HG03457 (cell line): ENCODE measurements at regions not wholly inside any gene's neighbourhood (a gene's known extent, or its start where the extent isn't known, plus 50 kb on each side); places are given as distances from the start of the nearest gene placed in this dataset.

Source experiments
- ATAC-seq: cut with Tn5 transposase; IDR thresholded peaks from one replicate; pipeline ENCODE4 v1.9.1; 2021; ENCODE audit warnings: moderate number of reproducible peaks; ENCODE audit not compliant: unreplicated experiment

GRCh38 chr5:93120771-93121170 lies 460.2 kb downstream of the NR2F1-AS1 start:
- ATAC-seq: no peak

GRCh38 chr5:93120051-93120450 lies 461.0 kb downstream of the NR2F1-AS1 start:
- no peak for ATAC-seq

DNA sequence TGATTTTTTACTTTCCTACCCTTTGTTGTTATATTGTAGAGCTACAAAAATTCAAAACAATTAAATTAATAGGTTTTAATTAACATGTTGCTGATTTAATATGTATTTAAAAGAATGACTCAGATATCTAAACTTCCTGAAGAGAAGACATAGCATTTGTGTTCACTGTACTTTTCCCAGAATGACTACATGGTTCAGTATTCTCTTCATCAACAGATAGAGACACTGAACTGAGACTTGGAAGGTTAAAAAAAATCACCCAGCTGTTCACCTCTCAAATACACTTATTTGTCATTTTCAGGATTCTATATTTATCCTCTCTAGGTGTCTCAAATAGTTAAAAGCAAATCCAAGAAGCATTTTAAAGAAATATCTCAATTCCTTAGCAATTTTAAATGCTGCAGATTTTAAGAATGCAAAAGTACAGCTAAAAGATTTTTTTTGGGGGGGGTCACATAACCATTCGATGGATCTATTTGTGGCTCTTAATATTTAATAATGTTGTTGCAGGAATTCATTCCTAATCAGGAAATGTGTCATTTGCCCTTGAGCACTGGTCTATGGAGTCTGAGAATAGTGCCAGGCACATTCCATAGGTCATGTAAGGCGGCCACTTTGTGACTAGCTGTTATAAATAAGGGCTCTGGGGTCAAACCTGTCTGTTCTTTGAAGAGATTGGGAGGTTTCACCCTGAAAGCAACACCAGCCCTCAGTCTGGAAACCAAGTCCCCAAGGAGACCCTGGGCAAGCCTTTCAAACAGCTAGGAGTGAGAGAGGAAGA lies 463.1 kb downstream of the NR2F1-AS1 start:
- ATAC-seq: no peak

- ATAC-seq: no peak
Measured at GRCh38 chr5:93107805-93108520, 473.1 kb downstream of the NR2F1-AS1 start.

GRCh38 chr5:93107141-93107540 lies 473.9 kb downstream of the NR2F1-AS1 start:
- no peak for ATAC-seq

DNA sequence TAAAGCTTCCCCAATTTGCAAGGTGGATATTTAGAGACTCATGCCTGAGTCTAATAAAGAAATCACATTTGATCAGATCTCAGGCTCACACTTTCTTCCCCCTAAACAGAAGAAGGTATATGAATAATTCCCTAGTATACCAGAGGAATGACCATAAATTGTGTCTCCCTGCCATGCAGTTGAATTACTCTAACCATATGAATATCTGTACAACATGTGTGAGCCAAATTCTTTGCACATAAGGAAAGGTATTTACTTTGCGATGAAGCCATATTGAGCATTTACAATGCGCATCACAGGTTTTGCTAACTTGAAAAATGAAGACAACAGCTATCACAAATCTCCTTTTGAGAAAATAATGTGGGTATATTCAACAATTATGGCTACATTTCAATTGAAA lies 479.4 kb downstream of the NR2F1-AS1 start:
- ATAC-seq: no peak

- ATAC-seq: no peak
Measured at GRCh38 chr5:93100976-93101375, 480.0 kb downstream of the NR2F1-AS1 start.

DNA sequence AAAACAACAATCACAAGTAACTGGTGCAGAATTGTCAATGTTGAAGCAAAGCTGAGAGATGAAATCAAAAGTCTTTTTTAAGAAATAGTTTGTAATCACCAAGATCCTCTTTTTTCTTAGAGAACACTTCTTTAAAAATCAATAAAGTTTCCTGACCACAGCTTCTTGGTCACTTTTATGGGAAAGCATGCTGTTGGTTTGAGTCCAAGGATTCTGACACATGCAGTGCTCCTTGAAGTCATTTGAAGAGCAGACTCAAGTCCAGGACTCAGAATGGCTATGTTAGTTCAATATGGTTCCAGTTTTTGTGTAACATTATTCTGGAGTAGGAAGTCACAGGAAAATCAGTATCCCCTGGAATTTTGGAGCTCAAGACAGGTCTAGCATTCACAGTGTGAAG lies 480.6 kb downstream of the NR2F1-AS1 start:
- no peak for ATAC-seq

GRCh38 chr5:93099902-93100347 lies 481.1 kb downstream of the NR2F1-AS1 start:
- ATAC-seq: no peak

GRCh38 chr5:93096561-93096960 lies 484.5 kb downstream of the NR2F1-AS1 start:
- ATAC-seq: no peak

- ATAC-seq: no peak
Measured at GRCh38 chr5:93092349-93093105, 488.5 kb downstream of the NR2F1-AS1 start.

DNA sequence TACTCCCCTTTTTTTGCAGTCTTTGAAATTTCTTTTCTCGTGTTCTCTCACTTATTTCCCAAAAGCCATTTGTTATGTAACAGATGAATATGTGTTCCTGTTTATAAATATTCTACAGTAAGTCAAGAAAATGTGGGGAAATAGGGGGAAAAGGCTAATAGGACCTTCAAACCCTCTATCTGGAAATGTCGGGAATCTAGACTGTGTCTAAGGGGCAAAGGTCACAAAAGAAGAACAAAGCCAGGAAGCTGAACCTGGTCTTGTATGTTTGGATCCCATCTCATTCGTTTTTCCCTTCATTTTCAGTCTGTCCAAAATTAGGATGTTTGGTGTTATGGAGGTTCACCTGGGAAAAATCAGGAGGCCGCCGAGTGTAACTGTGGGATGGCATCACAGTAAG lies 490.3 kb downstream of the NR2F1-AS1 start:
- ATAC-seq: no peak

- ATAC-seq: no peak
Measured at GRCh38 chr5:93088592-93089389, 492.2 kb downstream of the NR2F1-AS1 start.

GRCh38 chr5:93087326-93087725 lies 493.7 kb downstream of the NR2F1-AS1 start:
- ATAC-seq: no peak

DNA sequence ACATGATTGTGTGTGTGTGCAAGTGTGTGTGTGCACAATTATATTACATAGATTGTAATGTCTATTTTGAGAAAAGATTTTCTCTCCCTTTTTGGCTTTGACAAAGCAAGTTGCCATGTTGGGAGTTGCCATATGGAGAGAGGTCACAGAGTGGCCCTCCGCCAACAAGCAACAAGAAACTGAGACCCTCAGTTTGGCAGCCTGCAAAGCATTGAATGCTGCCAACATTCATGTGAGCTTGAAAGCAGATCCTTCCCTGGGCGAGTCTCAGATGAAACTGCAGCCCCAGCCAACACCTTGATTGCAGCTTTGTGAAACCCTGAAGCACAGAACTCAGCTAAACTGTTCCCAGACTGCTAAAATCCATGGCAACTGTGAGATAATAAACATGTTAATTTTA lies 498.0 kb downstream of the NR2F1-AS1 start:
- no peak for ATAC-seq

GRCh38 chr5:93079046-93079445 lies 502.0 kb downstream of the NR2F1-AS1 start:
- ATAC-seq: no peak

DNA sequence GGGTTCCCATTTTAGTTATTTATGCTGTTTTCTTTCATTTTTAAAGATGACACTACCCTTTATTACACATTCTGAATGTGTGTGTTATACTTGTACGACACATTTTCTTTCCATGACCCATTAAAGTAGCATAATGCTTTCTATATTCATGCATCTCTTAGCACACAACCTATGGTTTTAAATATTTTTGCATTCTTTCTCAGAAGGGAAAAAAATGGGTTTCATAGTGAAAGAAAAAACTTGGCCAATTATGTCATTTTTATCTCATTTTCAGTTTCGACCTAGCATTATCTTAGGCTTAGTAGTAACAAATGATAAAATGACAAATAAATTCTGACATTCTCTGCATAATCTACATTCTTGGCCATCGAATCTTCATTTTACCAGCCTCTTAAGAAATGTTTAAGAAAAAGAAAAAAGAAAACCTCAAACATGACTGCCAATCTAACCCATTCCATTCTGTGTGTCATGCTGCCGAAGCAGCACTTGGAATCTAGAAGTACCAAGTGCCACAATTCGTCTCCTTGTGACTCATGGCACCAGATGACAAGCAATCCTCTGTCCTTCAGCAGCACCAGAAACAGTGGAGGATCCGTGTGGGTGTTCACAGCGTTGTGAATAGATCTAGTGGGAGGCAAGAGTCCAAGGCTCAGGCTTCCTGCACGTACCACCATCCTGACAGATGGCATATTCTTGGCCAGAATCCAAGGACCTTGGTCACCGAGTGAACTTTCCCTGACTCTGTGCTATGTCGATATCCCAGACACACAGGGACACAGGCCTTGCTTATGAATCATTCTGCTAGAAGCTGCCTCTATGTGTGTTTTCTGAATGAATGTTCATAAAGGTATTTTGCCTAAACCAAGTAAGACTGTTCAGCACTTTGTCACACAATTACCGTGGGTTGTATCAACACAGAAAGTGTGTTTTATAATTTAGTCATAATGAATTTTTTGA lies 502.7 kb downstream of the NR2F1-AS1 start:
- ATAC-seq: peak; percentile 48

GRCh38 chr5:93076566-93076965 lies 504.5 kb downstream of the NR2F1-AS1 start:
- no peak for ATAC-seq

DNA sequence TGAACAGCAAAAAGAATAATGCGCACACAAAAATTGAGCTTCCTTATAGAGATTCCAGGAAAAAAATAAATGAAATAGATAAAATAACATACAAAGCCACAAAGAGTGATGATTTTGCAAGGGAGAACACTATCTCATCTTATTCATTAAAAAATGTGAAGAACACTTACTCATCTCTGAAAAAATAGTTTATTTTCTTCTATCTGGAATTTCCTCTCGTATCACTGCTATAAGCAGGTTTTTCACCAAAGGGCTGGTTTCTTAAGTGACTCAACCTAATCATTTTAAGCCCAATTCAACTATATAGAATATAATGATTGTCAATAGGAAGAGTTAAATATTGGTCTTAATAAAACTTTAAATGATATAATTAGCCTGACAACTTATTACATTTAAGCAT lies 504.9 kb downstream of the NR2F1-AS1 start:
- no peak for ATAC-seq

DNA sequence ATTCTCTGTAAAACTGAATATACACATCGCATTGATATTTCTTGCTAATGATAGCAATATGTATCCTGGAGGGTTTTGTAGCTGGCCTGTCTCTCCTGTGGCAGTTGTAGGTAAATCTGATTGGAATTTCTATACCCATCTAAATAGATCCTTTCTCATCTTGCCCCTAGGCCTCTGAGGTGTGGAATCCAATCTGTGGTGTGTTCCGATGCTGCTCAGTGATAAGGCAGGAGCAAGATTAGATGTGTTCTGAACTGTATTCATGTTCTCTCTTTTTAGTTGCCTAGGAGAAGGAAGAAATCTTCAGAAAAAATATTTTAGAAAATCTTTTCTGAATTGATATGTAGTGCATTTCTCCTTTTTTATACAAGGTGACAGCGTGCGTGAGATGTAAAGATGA lies 507.5 kb downstream of the NR2F1-AS1 start:
- ATAC-seq: no peak
